Liver (tissue), 7 donors: ENCODE measurements at regions not wholly inside any gene's neighbourhood (a gene's known extent, or its start where the extent isn't known, plus 50 kb on each side); places are given as distances from the start of the nearest gene placed in this dataset.

Source experiments
- DNase-seq: peaks from one replicate; pipeline ENCODE4 v3.0.0-alpha.2; 2017; ENCODE audit warnings: low spot score
- H3K27ac ChIP-seq, 2 donors: one replicate each; pipeline ENCODE4 v1.7.0; 2013; ENCODE audit warnings: inconsistent platforms in 2 of 2, low read length in 2 of 2, control low read depth in 1 of 2, low read depth in 1 of 2, mild to moderate bottlenecking in 1 of 2
- H3K27me3 ChIP-seq, 4 donors: one replicate each; pipeline versions ENCODE4 v1.6.1 to v1.7.0; 2013; ENCODE audit warnings: low read length in 3 of 4, inconsistent platforms in 1 of 4, mild to moderate bottlenecking in 1 of 4, moderate library complexity in 1 of 4; ENCODE audit not compliant: control insufficient read depth in 4 of 4, insufficient read depth in 4 of 4
- H3K36me3 ChIP-seq, 4 donors: one replicate each; pipeline versions ENCODE4 v1.6.1 to v1.7.0; 2013; ENCODE audit warnings: low read length in 3 of 4, mild to moderate bottlenecking in 3 of 4, low read depth in 1 of 4, moderate library complexity in 1 of 4; ENCODE audit not compliant: control insufficient read depth in 4 of 4, insufficient read depth in 3 of 4
- H3K4me1 ChIP-seq, 4 donors: one replicate each; pipeline versions ENCODE4 v1.6.1 to v1.7.0; 2013; ENCODE audit warnings: low read length in 3 of 4, mild to moderate bottlenecking in 3 of 4, moderate library complexity in 1 of 4; ENCODE audit not compliant: control insufficient read depth in 4 of 4, insufficient read depth in 4 of 4
- H3K4me3 ChIP-seq, 3 donors: one replicate each; pipeline versions ENCODE4 v1.6.1 to v1.7.0; 2013; ENCODE audit warnings: low read length in 3 of 3, control low read depth in 1 of 3, low read depth in 1 of 3, mild to moderate bottlenecking in 1 of 3
- H3K9ac ChIP-seq, 2 donors: one replicate each; pipeline ENCODE4 v1.7.0; 2013; ENCODE audit warnings: low read length in 2 of 2, mild to moderate bottlenecking in 2 of 2, moderate library complexity in 2 of 2, control low read depth in 1 of 2, low read depth in 1 of 2
- H3K9me3 ChIP-seq, 4 donors: one replicate each; pipeline versions ENCODE4 v1.6.1 to v1.7.0; 2013; ENCODE audit warnings: low read length in 3 of 4; ENCODE audit not compliant: control insufficient read depth in 4 of 4
- EGR1 ChIP-seq, 2 donors: IDR thresholded peaks; 2 replicates each; pipeline ENCODE4 v1.6.1; 2016 to 2018; ENCODE audit warnings: antibody characterized with exemption in 2 of 2, low read depth in 2 of 2
- FOXA2 ChIP-seq: IDR thresholded peaks from 2 replicates; pipeline ENCODE4 v1.6.1; 2016; ENCODE audit warnings: antibody characterized with exemption
- GABPA ChIP-seq, 2 donors: IDR thresholded peaks in 1 of 2; conservative IDR thresholded peaks in 1 of 2; 2 replicates each; pipeline ENCODE4 v1.6.1; 2016; ENCODE audit warnings: antibody characterized with exemption in 2 of 2, mild to moderate bottlenecking in 1 of 2, moderate library complexity in 1 of 2
- HNF4G ChIP-seq: IDR thresholded peaks from 2 replicates; pipeline ENCODE4 v1.6.1; 2016; ENCODE audit warnings: antibody characterized with exemption
- NR2F2 ChIP-seq: IDR thresholded peaks from 2 replicates; pipeline ENCODE4 v1.6.1; 2016; ENCODE audit warnings: antibody characterized with exemption
- RAD21 ChIP-seq, 2 donors: IDR thresholded peaks; 2 replicates each; pipeline ENCODE4 v1.6.1; 2016; ENCODE audit warnings: antibody characterized with exemption in 2 of 2, mild to moderate bottlenecking in 2 of 2
- REST ChIP-seq: IDR thresholded peaks from 2 replicates; pipeline ENCODE4 v1.6.1; 2016; ENCODE audit warnings: antibody characterized with exemption, mild to moderate bottlenecking
- RXRA ChIP-seq, 2 donors: IDR thresholded peaks; 2 replicates each; pipeline ENCODE4 v1.6.1; 2017 to 2018; ENCODE audit warnings: antibody characterized with exemption in 2 of 2, mild to moderate bottlenecking in 1 of 2
- SP1 ChIP-seq: IDR thresholded peaks from 2 replicates; pipeline ENCODE4 v1.6.1; 2018; ENCODE audit warnings: antibody characterized with exemption, mild to moderate bottlenecking
- YY1 ChIP-seq: IDR thresholded peaks from 2 replicates; pipeline ENCODE4 v1.6.1; 2016; ENCODE audit warnings: antibody characterized with exemption, mild to moderate bottlenecking
- WGBS: extraction: QIAGEN DNeasy Blood & Tissue Kit; methylation state at CpG from one replicate; pipeline ENCODE4 v1.1.7; 2013; 5-methylcytosine and 5-hydroxymethylcytosine counted together
- TF ChIP-seq, protein P1 (sequence below): IDR thresholded peaks from 2 replicates; pipeline ENCODE4 v1.6.1; 2016; ENCODE audit warnings: antibody characterized with exemption
- TF ChIP-seq, protein P2 (sequence below): IDR thresholded peaks from 2 replicates; pipeline ENCODE4 v1.6.1; 2016; ENCODE audit warnings: antibody characterized with exemption
- donor health status: healthy.
- donor health status: healthy.
- donor health status: healthy.
- donor health status: healthy.

- TF ChIP-seq, protein P1, sequence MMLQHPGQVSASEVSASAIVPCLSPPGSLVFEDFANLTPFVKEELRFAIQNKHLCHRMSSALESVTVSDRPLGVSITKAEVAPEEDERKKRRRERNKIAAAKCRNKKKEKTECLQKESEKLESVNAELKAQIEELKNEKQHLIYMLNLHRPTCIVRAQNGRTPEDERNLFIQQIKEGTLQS: no peak
- TF ChIP-seq YY1: no peak
These were observed 887.3 kb upstream of the SEMA6A start (continued) for GRCh38 chr5:117461966-117462365.

DNA sequence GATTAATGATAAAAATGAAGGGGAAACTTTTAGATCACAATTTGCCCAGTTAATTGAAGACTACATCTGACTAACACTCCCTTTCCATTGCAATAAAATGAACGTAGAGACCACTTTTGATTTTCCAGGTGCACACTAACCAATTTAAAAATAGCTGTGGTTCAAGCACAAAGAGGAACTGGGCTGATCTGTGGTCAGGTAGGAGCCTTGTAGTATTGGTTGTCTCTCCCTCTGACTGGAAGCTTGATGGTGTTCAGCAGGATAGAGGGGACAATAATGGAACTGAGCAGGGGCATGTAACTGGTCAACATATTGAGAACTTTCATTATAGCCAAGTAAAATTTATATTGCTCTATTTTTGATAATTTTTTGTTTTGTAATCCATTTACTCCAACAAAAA lies 886.8 kb upstream of the SEMA6A start:
- Histone ChIP-seq H3K36me3 (no peaks in the 10 kb centered on the region), H3K9ac (no peak overlapping the region), H3K4me3 (no peak overlapping the region), H3K4me1 (no peaks in the 10 kb centered on the region), H3K9me3 (no peaks in the 10 kb centered on the region), H3K27ac (no peak overlapping the region), H3K27me3 (peaks cover 0 to 4% (median 0%) of the 10 kb centered on the region in 4 donors)
- 76% methylated on average over 1 of the region's 1 CpG for WGBS
- DNase-seq: no peak
- TF ChIP-seq EGR1 (IDR thresholded peaks at IDR 0.05; ENCODE audit: low read depth in 2 of 2) (no peak), RXRA (IDR thresholded peaks at IDR 0.05) (no peak), RAD21 (IDR thresholded peaks at IDR 0.05) (no peak), FOXA2 (no peak), REST (no peak), NR2F2 (no peak), SP1 (no peak), HNF4G (no peak), GABPA (IDR thresholded peaks at IDR 0.05 in 1 of 2, conservative IDR thresholded peaks at IDR 0.05 in 1 of 2) (no peak)
- TF ChIP-seq, protein P2, sequence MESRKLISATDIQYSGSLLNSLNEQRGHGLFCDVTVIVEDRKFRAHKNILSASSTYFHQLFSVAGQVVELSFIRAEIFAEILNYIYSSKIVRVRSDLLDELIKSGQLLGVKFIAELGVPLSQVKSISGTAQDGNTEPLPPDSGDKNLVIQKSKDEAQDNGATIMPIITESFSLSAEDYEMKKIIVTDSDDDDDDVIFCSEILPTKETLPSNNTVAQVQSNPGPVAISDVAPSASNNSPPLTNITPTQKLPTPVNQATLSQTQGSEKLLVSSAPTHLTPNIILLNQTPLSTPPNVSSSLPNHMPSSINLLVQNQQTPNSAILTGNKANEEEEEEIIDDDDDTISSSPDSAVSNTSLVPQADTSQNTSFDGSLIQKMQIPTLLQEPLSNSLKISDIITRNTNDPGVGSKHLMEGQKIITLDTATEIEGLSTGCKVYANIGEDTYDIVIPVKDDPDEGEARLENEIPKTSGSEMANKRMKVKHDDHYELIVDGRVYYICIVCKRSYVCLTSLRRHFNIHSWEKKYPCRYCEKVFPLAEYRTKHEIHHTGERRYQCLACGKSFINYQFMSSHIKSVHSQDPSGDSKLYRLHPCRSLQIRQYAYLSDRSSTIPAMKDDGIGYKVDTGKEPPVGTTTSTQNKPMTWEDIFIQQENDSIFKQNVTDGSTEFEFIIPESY: no peak
- TF ChIP-seq, protein P1: no peak

- Histone ChIP-seq H3K4me3 (no peak overlapping the region), H3K4me1 (peaks cover 0 to 9% (median 4%) of the 10 kb centered on the region in 4 donors), H3K9me3 (no peaks in the 10 kb centered on the region), H3K36me3 (no peaks in the 10 kb centered on the region), H3K27me3 (peaks cover 0 to 5% (median 0%) of the 10 kb centered on the region in 4 donors), H3K27ac (no peak overlapping the region), H3K9ac (no peak overlapping the region)
- DNase-seq: no peak
- 98% methylated on average over 1 of the region's 1 CpG for WGBS
- no peak for TF ChIP-seq EGR1 (IDR thresholded peaks at IDR 0.05; ENCODE audit: low read depth in 2 of 2)
- TF ChIP-seq FOXA2: no peak
These were observed 883.0 kb upstream of the SEMA6A start for GRCh38 chr5:117457656-117458055.
